Hematopoietic multipotent progenitor cell treated with erythropoietin and hydrocortisone succinate and interleukin-3 and kit ligand, for 6 days (in vitro differentiated cells): ENCODE measurements at regions not wholly inside any gene's neighbourhood (a gene's known extent, or its start where the extent isn't known, plus 50 kb on each side); places are given as distances from the start of the nearest gene placed in this dataset.
A peak's percentile ranks its signal among the peaks of the same experiment; 100 is the strongest.

Experiments
- DNase-seq: peaks from one replicate; pipeline ENCODE4 v3.0.0-alpha.2; 2015

- DNase-seq, result no peak
Measured at GRCh38 chr15:62758126-62758951, 284.2 kb upstream of the TPM1 start.

GRCh38 chr15:62758952-62759349 is 283.6 kb upstream of the TPM1 start:
- no peak for DNase-seq

GRCh38 chr15:62760538-62760937 is 282.0 kb upstream of the TPM1 start:
- DNase-seq, result no peak

- no peak for DNase-seq
Measured at GRCh38 chr15:62765916-62766315, 276.6 kb upstream of the TPM1 start.

- DNase-seq, result no peak
Measured at GRCh38 chr15:62766599-62766998, 275.9 kb upstream of the TPM1 start.

- DNase-seq, result no peak
Measured at GRCh38 chr15:62769604-62770003, 272.9 kb upstream of the TPM1 start.

GRCh38 chr15:62770111-62770660 is 272.4 kb upstream of the TPM1 start:
- DNase-seq, result no peak

GRCh38 chr15:62770752-62771151 is 271.8 kb upstream of the TPM1 start:
- DNase-seq, result no peak

GRCh38 chr15:62771234-62771633 is 271.3 kb upstream of the TPM1 start:
- no peak for DNase-seq

GRCh38 chr15:62773369-62774165 is 269.0 kb upstream of the TPM1 start:
- no peak for DNase-seq

- no peak for DNase-seq
Measured at GRCh38 chr15:62775932-62776331, 266.6 kb upstream of the TPM1 start.

GRCh38 chr15:62777671-62778070 is 264.9 kb upstream of the TPM1 start:
- DNase-seq, result no peak

- no peak for DNase-seq
Measured at GRCh38 chr15:62779036-62779770, 263.3 kb upstream of the TPM1 start.

GRCh38 chr15:62779899-62780298 is 262.6 kb upstream of the TPM1 start:
- no peak for DNase-seq

GRCh38 chr15:62781081-62781497 is 261.5 kb upstream of the TPM1 start:
- DNase-seq, result peak; percentile 19

GRCh38 chr15:62782071-62782841 is 260.3 kb upstream of the TPM1 start:
- peak; percentile 80 for DNase-seq

GRCh38 chr15:62782896-62783295 is 259.7 kb upstream of the TPM1 start:
- no peak for DNase-seq

GRCh38 chr15:62783303-62783957 is 259.1 kb upstream of the TPM1 start:
- no peak for DNase-seq

GRCh38 chr15:62785881-62786828 is 256.4 kb upstream of the TPM1 start:
- no peak for DNase-seq

- no peak for DNase-seq
Measured at GRCh38 chr15:62787401-62787800, 255.1 kb upstream of the TPM1 start.

- DNase-seq, result peak; percentile 9
Measured at GRCh38 chr15:62788224-62788623, 254.3 kb upstream of the TPM1 start.
